Germinal center (tissue), 1 donor: ENCODE measurements at regions not wholly inside any gene's neighbourhood (a gene's known extent, or its start where the extent isn't known, plus 50 kb on each side); places are given as distances from the start of the nearest gene placed in this dataset.

Source experiments
- DNase-seq: peaks from one replicate; pipeline ENCODE4 v3.0.0; 2012; ENCODE audit warnings: mixed read lengths, low spot score

- no peak for DNase-seq
These were observed 167.9 kb upstream of the CD180 start for GRCh38 chr5:67364381-67364970.

GRCh38 chr5:67363963-67364362 is 167.4 kb upstream of the CD180 start:
- DNase-seq = no peak

GRCh38 chr5:67363180-67363709 is 166.6 kb upstream of the CD180 start:
- no peak for DNase-seq

GRCh38 chr5:67361932-67362729 is 165.5 kb upstream of the CD180 start:
- DNase-seq = no peak

- DNase-seq = no peak
These were observed 163.4 kb upstream of the CD180 start for GRCh38 chr5:67360047-67360446.

GRCh38 chr5:67358186-67358585 is 161.6 kb upstream of the CD180 start:
- no peak for DNase-seq

GRCh38 chr5:67355120-67355713 is 158.6 kb upstream of the CD180 start:
- DNase-seq = no peak

GRCh38 chr5:67353500-67354450 is 157.2 kb upstream of the CD180 start:
- no peak for DNase-seq

- no peak for DNase-seq
These were observed 154.1 kb upstream of the CD180 start for GRCh38 chr5:67350618-67351201.

- DNase-seq = no peak
These were observed 153.6 kb upstream of the CD180 start for GRCh38 chr5:67350185-67350584.

- no peak for DNase-seq
These were observed 151.2 kb upstream of the CD180 start for GRCh38 chr5:67347821-67348220.

- DNase-seq = no peak
These were observed 150.0 kb upstream of the CD180 start for GRCh38 chr5:67346611-67347010.

GRCh38 chr5:67344870-67345269 is 148.3 kb upstream of the CD180 start:
- DNase-seq = no peak

- DNase-seq = no peak
These were observed 147.2 kb upstream of the CD180 start for GRCh38 chr5:67343835-67344234.

- no peak for DNase-seq
These were observed 144.9 kb upstream of the CD180 start for GRCh38 chr5:67341478-67341877.

- no peak for DNase-seq
These were observed 142.7 kb upstream of the CD180 start for GRCh38 chr5:67339219-67339767.

- DNase-seq = no peak
These were observed 141.8 kb upstream of the CD180 start for GRCh38 chr5:67338421-67338820.

- no peak for DNase-seq
These were observed 141.2 kb upstream of the CD180 start for GRCh38 chr5:67337751-67338150.

- no peak for DNase-seq
These were observed 138.8 kb upstream of the CD180 start for GRCh38 chr5:67335426-67335825.

GRCh38 chr5:67334373-67334772 is 137.8 kb upstream of the CD180 start:
- no peak for DNase-seq

- DNase-seq = no peak
These were observed 136.6 kb upstream of the CD180 start for GRCh38 chr5:67333171-67333570.
